K562 (cell line): ENCODE measurements at regions not wholly inside any gene's neighbourhood (a gene's known extent, or its start where the extent isn't known, plus 50 kb on each side); places are given as distances from the start of the nearest gene placed in this dataset.

Experiments
- ATAC-seq: fragments of 200-7000 bp; cut with Tn5 transposase; 3 replicates; pipeline ENCODE4 v1.9.1; 2020; ENCODE audit warnings: moderate library complexity
- BruUV-seq: library from RNA; stranded (reverse); fragments of 400-500 nt; replicated peaks from 2 replicates; lab custom pipeline; 2021; lab: Mats Ljungman, UMichigan
- CTCF ChIA-PET: fragments of 300-600 bp; formaldehyde crosslinking; extraction: SDS; loops from one replicate; lab custom pipeline; 2021; ENCODE audit warnings: low intra/inter-chr PET ratio; lab: Yijun Ruan, JAX
- POLR2A ChIA-PET: fragments of 300-600, 350-650 bp; sonication (Branson Sonifier 250); formaldehyde crosslinking; extraction: SDS; loops from one replicate; lab custom pipeline; 2021; ENCODE audit warnings: antibody characterized with exemption, inconsistent platforms; lab: Yijun Ruan, JAX
- DNase-seq, 4 experiments: peaks; one replicate each; pipeline versions ENCODE4 v3.0.0 to v3.0.0-alpha.2; 2011 to 2018; ENCODE audit warnings: low spot score in 3 of 4, mixed read lengths in 3 of 4; ENCODE audit errors: extremely low read depth in 1 of 4
- FAIRE-seq: peaks from 2 replicates; lab custom pipeline; 2011; peaks lifted over from hg19 to GRCh38; lab: Jason Lieb, UNC
- H2AFZ ChIP-seq: 2 replicates; pipeline ENCODE4 v1.6.0; 2011; ENCODE audit warnings: low read depth, low read length, control low read depth, inconsistent platforms
- H3K27ac ChIP-seq: fragments of 200-600 bp; 3 replicates; pipeline ENCODE4 v1.8.0; 2011; ENCODE audit warnings: low read depth, mild to moderate bottlenecking, control low read depth, inconsistent platforms, low read length, moderate library complexity, mixed read lengths; ENCODE audit errors: extremely low read depth
- H3K27me3 ChIP-seq, 2 experiments: fragments of 300-600 bp in 1 of 2; 2 replicates in 1 of 2; 3 replicates in 1 of 2; pipeline versions ENCODE4 v1.6.0 to v1.8.0; 2011; ENCODE audit warnings: inconsistent platforms in 2 of 2, low read length in 2 of 2, mild to moderate bottlenecking in 1 of 2, mixed read lengths in 1 of 2, moderate library complexity in 1 of 2; ENCODE audit not compliant: control insufficient read depth in 2 of 2, insufficient read depth in 2 of 2
- H3K36me3 ChIP-seq: fragments of 300-600 bp; 3 replicates; pipeline ENCODE4 v1.8.0; 2011; ENCODE audit warnings: mild to moderate bottlenecking, low read length, inconsistent platforms; ENCODE audit not compliant: control insufficient read depth, insufficient read depth
- H3K4me1 ChIP-seq, 2 experiments: fragments of 200-600 bp in 1 of 2; replicated peaks in 1 of 2; 2 replicates in 1 of 2; 3 replicates in 1 of 2; pipeline versions ENCODE4 v1.5.1 to v1.8.0; 2011; ENCODE audit warnings: inconsistent platforms in 2 of 2, low read length in 2 of 2, mild to moderate bottlenecking in 1 of 2, mixed read lengths in 1 of 2, moderate library complexity in 1 of 2; ENCODE audit not compliant: control insufficient read depth in 2 of 2, insufficient read depth in 2 of 2
- H3K4me2 ChIP-seq: 2 replicates; pipeline ENCODE4 v1.6.1; 2011; ENCODE audit warnings: low read length, control low read depth, inconsistent platforms, mixed read lengths; ENCODE audit not compliant: insufficient read depth
- H3K4me3 ChIP-seq: fragments of 200-600 bp; sonication (generic), shearing (Covaris generic); 2 replicates; pipeline ENCODE4 v1.5.1; 2016; ENCODE audit warnings: control low read depth, inconsistent platforms
- H3K79me2 ChIP-seq: fragments of 200-600 bp; 3 replicates; pipeline ENCODE4 v1.8.0; 2011; ENCODE audit warnings: low read length, inconsistent platforms; ENCODE audit not compliant: control insufficient read depth, insufficient read depth
- H3K9ac ChIP-seq, 2 experiments: 2 replicates each; pipeline versions ENCODE4 v1.6.0 to v1.6.1; 2011; ENCODE audit warnings: low read depth in 2 of 2, low read length in 2 of 2, control low read depth in 1 of 2, inconsistent platforms in 1 of 2, mild to moderate bottlenecking in 1 of 2, mixed read lengths in 1 of 2; ENCODE audit not compliant: insufficient read depth in 1 of 2
- H3K9me1 ChIP-seq: one replicate; pipeline ENCODE4 v1.6.0; 2011; ENCODE audit warnings: inconsistent platforms, mild to moderate bottlenecking, low read length, moderate library complexity; ENCODE audit not compliant: control insufficient read depth, insufficient read depth
- H3K9me3 ChIP-seq: replicated peaks from 2 replicates; pipeline ENCODE4 v1.5.1; 2011; ENCODE audit warnings: low read depth, low read length, inconsistent platforms; ENCODE audit not compliant: control insufficient read depth, insufficient read depth
- H4K20me1 ChIP-seq: replicated peaks from 2 replicates; pipeline ENCODE4 v1.6.1; 2011; ENCODE audit warnings: low read length, inconsistent platforms, mixed read lengths; ENCODE audit not compliant: control insufficient read depth, insufficient read depth
- BRD4 ChIP-seq: fragments of 200-600 bp; sonication (generic); IDR thresholded peaks from 2 replicates; pipeline ENCODE4 v1.6.1; 2017; ENCODE audit warnings: inconsistent platforms
- CBX8 ChIP-seq: fragments of 200-600 bp; sonication (generic); IDR thresholded peaks from 2 replicates; pipeline ENCODE4 v1.6.1; 2012; ENCODE audit warnings: borderline replicate concordance, mixed run types, low read depth, mild to moderate bottlenecking, moderate library complexity, mixed read lengths, low read length, control low read depth, inconsistent platforms; ENCODE audit not compliant: poor library complexity, severe bottlenecking; ENCODE audit errors: extremely low read depth
- CC2D1A ChIP-seq: fragments of 450-650 bp; IDR thresholded peaks from 2 replicates; pipeline ENCODE4 v1.6.1; 2017; ENCODE audit warnings: mild to moderate bottlenecking
- GTF2E2 ChIP-seq: fragments of 200-800 bp; sonication (Bioruptor generic); IDR thresholded peaks from 2 replicates; pipeline ENCODE4 v1.6.1; 2016; ENCODE audit warnings: missing genetic modification characterization, missing compliant biosample characterization
- SMAD4 ChIP-seq: fragments of 250-450 bp; sonication (Bioruptor Pico); conservative IDR thresholded peaks from 2 replicates; pipeline ENCODE4 v1.8.0; 2021; ENCODE audit warnings: inconsistent platforms, mild to moderate bottlenecking, moderate library complexity
- SMARCB1 ChIP-seq: IDR thresholded peaks from 2 replicates; pipeline ENCODE4 v1.6.1; 2011; ENCODE audit warnings: improper control_type of control experiment, low read depth; ENCODE audit not compliant: insufficient read length
- STAT5B ChIP-seq: fragments of 250-450 bp; sonication (Bioruptor Pico); IDR thresholded peaks from 2 replicates; pipeline ENCODE4 v1.8.0; 2021; ENCODE audit warnings: mild to moderate bottlenecking, inconsistent platforms
- TAF9B ChIP-seq: fragments of 450-650 bp; IDR thresholded peaks from 2 replicates; pipeline ENCODE4 v1.6.1; 2018; ENCODE audit warnings: mild to moderate bottlenecking; ENCODE audit not compliant: partially characterized antibody
- TGIF2 ChIP-seq: sonication (generic); formaldehyde crosslinking; IDR thresholded peaks from 2 replicates; pipeline ENCODE4 v1.8.1; 2022; ENCODE audit warnings: mild to moderate bottlenecking, missing genetic modification reagents, moderate library complexity
- TOE1 ChIP-seq, 2 experiments: fragments of 450-650 bp in 1 of 2; sonication (generic) in 1 of 2; formaldehyde crosslinking in 1 of 2; IDR thresholded peaks; 2 replicates each; pipeline versions ENCODE4 v1.7.1 to v1.8.0; 2016 to 2022; ENCODE audit warnings: borderline replicate concordance in 2 of 2, mild to moderate bottlenecking in 2 of 2, antibody characterized with exemption in 1 of 2, inconsistent platforms in 1 of 2, low read depth in 1 of 2, missing genetic modification reagents in 1 of 2, moderate library complexity in 1 of 2
- ZNF316 ChIP-seq: fragments of 450-650 bp; IDR thresholded peaks from 2 replicates; pipeline ENCODE4 v1.6.1; 2016
- ZNF395 ChIP-seq: fragments of 200-800 bp; sonication (Bioruptor generic); IDR thresholded peaks from 2 replicates; pipeline ENCODE4 v1.6.1; 2017; ENCODE audit warnings: missing genetic modification characterization, missing compliant biosample characterization
- ZNF589 ChIP-seq: fragments of 200-800 bp; sonication (Bioruptor generic); IDR thresholded peaks from 2 replicates; pipeline ENCODE4 v1.6.1; 2016; ENCODE audit warnings: low read depth, missing genetic modification characterization, missing compliant biosample characterization
- ZNF76 ChIP-seq: fragments of 250-450 bp; sonication (Bioruptor Pico); IDR thresholded peaks from 2 replicates; pipeline ENCODE4 v1.4.0; 2020; ENCODE audit warnings: mild to moderate bottlenecking, moderate library complexity, borderline replicate concordance
- WGBS: fragments of 100-300 bp; shearing (Covaris generic); methylation state at CpG from one replicate; pipeline ENCODE4 v1.1.6; 2016; ENCODE audit warnings: low coverage, mixed read lengths; ENCODE audit not compliant: insufficient coverage; ENCODE audit errors: missing lambda C conversion rate; 5-methylcytosine and 5-hydroxymethylcytosine counted together
- in situ Hi-C: fragments of 300-500 bp; cut with MboI; formaldehyde crosslinking; loops from 4 replicates; pipeline ENCODE4 v1.15.0; 2018; ENCODE audit warnings: inconsistent platforms, mixed read lengths
- intact Hi-C: fragments of 100-400 bp; cut with micrococcal nuclease; formaldehyde crosslinking; loops from 2 replicates; pipeline ENCODE4 v1.14.2; 2022
- TF ChIP-seq, protein P1 (sequence below): conservative IDR thresholded peaks from 2 replicates; pipeline ENCODE4 v1.6.1; 2011; ENCODE audit warnings: low read depth, mild to moderate bottlenecking, low read length; ENCODE audit not compliant: control insufficient read depth

- Histone ChIP-seq H4K20me1 (no peaks in the 10 kb centered on the region), H2AFZ (no peak overlapping the region), H3K27me3 (no peaks in the 10 kb centered on the region), H3K4me3 (no peak overlapping the region), H3K27ac (no peak overlapping the region), H3K4me2 (no peak overlapping the region), H3K9me1 (no peaks in the 10 kb centered on the region), H3K79me2 (no peaks in the 10 kb centered on the region), H3K4me1 (no peaks in the 10 kb centered on the region), H3K9ac (no peak overlapping the region), H3K36me3 (no peaks in the 10 kb centered on the region), H3K9me3 (no peaks in the 10 kb centered on the region)
- FAIRE-seq (no peak), ATAC-seq (no peak), DNase-seq (no peak)
- ChIA-PET CTCF (no interaction called here), POLR2A (no interaction called here)
- intact Hi-C loops (no loop called here), in situ Hi-C loops (no loop called here)
- BruUV-seq: no TSS peak
- no peak for TF ChIP-seq BRD4
- no peak for TF ChIP-seq CC2D1A
- no peak for TF ChIP-seq CBX8
- TF ChIP-seq ZNF316: no peak
These were observed 71.8 kb upstream of the RNF152 start for GRCh38 chr18:61964616-61965015.

DNA sequence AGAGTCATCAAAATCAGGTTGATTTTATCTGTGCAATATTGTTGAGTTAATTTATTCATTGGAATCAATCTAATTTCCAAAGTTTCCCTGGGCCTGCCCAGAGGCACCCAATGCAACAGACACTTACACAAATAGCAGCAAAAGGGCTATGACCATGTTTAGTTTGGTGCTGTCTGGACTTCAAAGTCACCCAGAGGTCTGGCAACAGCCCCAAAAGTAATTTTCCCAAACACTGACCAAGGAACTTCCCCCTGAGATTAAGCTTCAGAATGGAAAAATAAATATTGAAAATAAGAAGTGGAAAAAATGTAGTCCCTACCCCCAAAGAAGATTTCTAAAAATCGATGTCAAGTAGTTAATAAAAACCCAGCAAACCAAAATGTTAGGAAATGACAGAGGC is 70.9 kb upstream of the RNF152 start:
- Histone ChIP-seq H3K4me2 (no peak overlapping the region), H3K4me3 (no peak overlapping the region), H2AFZ (no peak overlapping the region), H3K9ac (no peak overlapping the region), H3K9me3 (no peaks in the 10 kb centered on the region), H3K36me3 (no peaks in the 10 kb centered on the region), H4K20me1 (no peaks in the 10 kb centered on the region), H3K27ac (no peak overlapping the region), H3K9me1 (no peaks in the 10 kb centered on the region), H3K79me2 (no peaks in the 10 kb centered on the region), H3K4me1 (no peaks in the 10 kb centered on the region), H3K27me3 (no peaks in the 10 kb centered on the region)
- intact Hi-C loops (no loop called here), in situ Hi-C loops (no loop called here)
- ChIA-PET POLR2A (interaction anchor here (0.8 kb wide), 1 partner anchor 105 kb away, joined by 3 read pairs; no protein-coding TSS in a partner anchor), CTCF (no interaction called here)
- no TSS peak for BruUV-seq
- DNase-seq: no peak
- 0% methylated on average over 1 of the region's 1 CpG for WGBS
- no peak for ATAC-seq
- no peak for FAIRE-seq
- TF ChIP-seq SMARCB1 (no peak), SMAD4 (no peak), STAT5B (CRISPR knock-in tag) (no peak), ZNF76 (CRISPR knock-in tag) (no peak), GTF2E2 (tag) (no peak), TAF9B (no peak), TOE1 (IDR thresholded peaks at IDR 0.05; ENCODE audit: borderline replicate concordance) (no peak), TOE1 (CRISPR knock-in tag; IDR thresholded peaks at IDR 0.05; ENCODE audit: borderline replicate concordance, low read depth) (no peak), ZNF589 (CRISPR knock-in tag) (no peak), ZNF395 (CRISPR knock-in tag) (no peak), TGIF2 (no peak)
- TF ChIP-seq, protein P1, sequence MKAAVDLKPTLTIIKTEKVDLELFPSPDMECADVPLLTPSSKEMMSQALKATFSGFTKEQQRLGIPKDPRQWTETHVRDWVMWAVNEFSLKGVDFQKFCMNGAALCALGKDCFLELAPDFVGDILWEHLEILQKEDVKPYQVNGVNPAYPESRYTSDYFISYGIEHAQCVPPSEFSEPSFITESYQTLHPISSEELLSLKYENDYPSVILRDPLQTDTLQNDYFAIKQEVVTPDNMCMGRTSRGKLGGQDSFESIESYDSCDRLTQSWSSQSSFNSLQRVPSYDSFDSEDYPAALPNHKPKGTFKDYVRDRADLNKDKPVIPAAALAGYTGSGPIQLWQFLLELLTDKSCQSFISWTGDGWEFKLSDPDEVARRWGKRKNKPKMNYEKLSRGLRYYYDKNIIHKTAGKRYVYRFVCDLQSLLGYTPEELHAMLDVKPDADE: no peak
